ENCODE measurements at regions not wholly inside any gene's neighbourhood (a gene's known extent, or its start where the extent isn't known, plus 50 kb on each side); places are given as distances from the start of the nearest gene placed in this dataset.

- Histone ChIP-seq H2AFZ (no peak overlapping the region), H3K9ac (no peak overlapping the region), H3K36me3 (ENCODE audit: control insufficient read depth, insufficient read depth, low read length) (no peaks in the 10 kb centered on the region), H3K9me3 (ENCODE audit: control insufficient read depth, low read length) (no peaks in the 10 kb centered on the region), H3K4me2 (ENCODE audit: low read length) (no peak overlapping the region), H3K27me3 (ENCODE audit: control insufficient read depth, insufficient read depth, low read length) (no peaks in the 10 kb centered on the region), H3K4me1 (no peaks in the 10 kb centered on the region), H3K4me3 (ENCODE audit: low read depth, low read length) (no peak overlapping the region), H3K79me2 (no peaks in the 10 kb centered on the region), H3K27ac (no peak overlapping the region)
- TF ChIP-seq CTCF (IDR thresholded peaks at IDR 0.05): no peak
Observed at GRCh38 chr3:40705663-40706062, 180.9 kb downstream of the ZNF621 start.

- Histone ChIP-seq H3K27ac (no peak overlapping the region), H2AFZ (no peak overlapping the region), H3K36me3 (ENCODE audit: control insufficient read depth, insufficient read depth, low read length) (no peaks in the 10 kb centered on the region), H3K27me3 (ENCODE audit: control insufficient read depth, insufficient read depth, low read length) (no peaks in the 10 kb centered on the region), H3K4me3 (ENCODE audit: low read depth, low read length) (no peak overlapping the region), H3K4me2 (ENCODE audit: low read length) (no peak overlapping the region), H3K9me3 (ENCODE audit: control insufficient read depth, low read length) (no peaks in the 10 kb centered on the region), H3K4me1 (no peaks in the 10 kb centered on the region), H3K9ac (no peak overlapping the region), H3K79me2 (no peaks in the 10 kb centered on the region)
- no peak for TF ChIP-seq CTCF (IDR thresholded peaks at IDR 0.05)
Observed at GRCh38 chr3:40713306-40713705, 188.5 kb downstream of the ZNF621 start.

GRCh38 chr3:40713795-40714194, 189.0 kb downstream of the ZNF621 start:
- Histone ChIP-seq H3K4me3 (ENCODE audit: low read depth, low read length) (no peak overlapping the region), H3K4me1 (no peaks in the 10 kb centered on the region), H2AFZ (no peak overlapping the region), H3K36me3 (ENCODE audit: control insufficient read depth, insufficient read depth, low read length) (no peaks in the 10 kb centered on the region), H3K79me2 (no peaks in the 10 kb centered on the region), H3K9ac (no peak overlapping the region), H3K9me3 (ENCODE audit: control insufficient read depth, low read length) (no peaks in the 10 kb centered on the region), H3K27me3 (ENCODE audit: control insufficient read depth, insufficient read depth, low read length) (no peaks in the 10 kb centered on the region), H3K27ac (no peak overlapping the region), H3K4me2 (ENCODE audit: low read length) (no peak overlapping the region)
- no peak for TF ChIP-seq CTCF (IDR thresholded peaks at IDR 0.05)

- Histone ChIP-seq H3K27ac (no peak overlapping the region), H3K9me3 (ENCODE audit: control insufficient read depth, low read length) (no peaks in the 10 kb centered on the region), H3K27me3 (ENCODE audit: control insufficient read depth, insufficient read depth, low read length) (no peaks in the 10 kb centered on the region), H2AFZ (no peak overlapping the region), H3K4me3 (ENCODE audit: low read depth, low read length) (no peak overlapping the region), H3K79me2 (no peaks in the 10 kb centered on the region), H3K4me2 (ENCODE audit: low read length) (no peak overlapping the region), H3K4me1 (no peaks in the 10 kb centered on the region), H3K36me3 (ENCODE audit: control insufficient read depth, insufficient read depth, low read length) (no peaks in the 10 kb centered on the region), H3K9ac (no peak overlapping the region)
- TF ChIP-seq CTCF (IDR thresholded peaks at IDR 0.05): no peak
Observed at GRCh38 chr3:40714771-40715345, 190.1 kb downstream of the ZNF621 start.

- H3K4me2 ChIP-seq (ENCODE audit: low read length): no peak overlapping the region
- no peaks in the 10 kb centered on the region for H3K79me2 ChIP-seq
- H3K4me3 ChIP-seq (ENCODE audit: low read depth, low read length): no peak overlapping the region
- H3K36me3 ChIP-seq (ENCODE audit: control insufficient read depth, insufficient read depth, low read length): no peaks in the 10 kb centered on the region
- no peak overlapping the region for H3K27ac ChIP-seq
- H3K9ac ChIP-seq: no peak overlapping the region
- no peak overlapping the region for H2AFZ ChIP-seq
- no peak for TF ChIP-seq CTCF (IDR thresholded peaks at IDR 0.05)
- H3K4me1 ChIP-seq: no peaks in the 10 kb centered on the region
- no peaks in the 10 kb centered on the region for H3K27me3 ChIP-seq (ENCODE audit: control insufficient read depth, insufficient read depth, low read length)
- no peaks in the 10 kb centered on the region for H3K9me3 ChIP-seq (ENCODE audit: control insufficient read depth, low read length)
Observed at GRCh38 chr3:40715551-40715950, 190.8 kb downstream of the ZNF621 start.
